ENCODE measurements at regions not wholly inside any gene's neighbourhood (a gene's known extent, or its start where the extent isn't known, plus 50 kb on each side); places are given as distances from the start of the nearest gene placed in this dataset.

- no peak for DNase-seq (ENCODE audit: low read depth)
- no peak overlapping the region for H3K4me3 ChIP-seq (ENCODE audit: low read depth, low read length)
- TF ChIP-seq, protein P1, sequence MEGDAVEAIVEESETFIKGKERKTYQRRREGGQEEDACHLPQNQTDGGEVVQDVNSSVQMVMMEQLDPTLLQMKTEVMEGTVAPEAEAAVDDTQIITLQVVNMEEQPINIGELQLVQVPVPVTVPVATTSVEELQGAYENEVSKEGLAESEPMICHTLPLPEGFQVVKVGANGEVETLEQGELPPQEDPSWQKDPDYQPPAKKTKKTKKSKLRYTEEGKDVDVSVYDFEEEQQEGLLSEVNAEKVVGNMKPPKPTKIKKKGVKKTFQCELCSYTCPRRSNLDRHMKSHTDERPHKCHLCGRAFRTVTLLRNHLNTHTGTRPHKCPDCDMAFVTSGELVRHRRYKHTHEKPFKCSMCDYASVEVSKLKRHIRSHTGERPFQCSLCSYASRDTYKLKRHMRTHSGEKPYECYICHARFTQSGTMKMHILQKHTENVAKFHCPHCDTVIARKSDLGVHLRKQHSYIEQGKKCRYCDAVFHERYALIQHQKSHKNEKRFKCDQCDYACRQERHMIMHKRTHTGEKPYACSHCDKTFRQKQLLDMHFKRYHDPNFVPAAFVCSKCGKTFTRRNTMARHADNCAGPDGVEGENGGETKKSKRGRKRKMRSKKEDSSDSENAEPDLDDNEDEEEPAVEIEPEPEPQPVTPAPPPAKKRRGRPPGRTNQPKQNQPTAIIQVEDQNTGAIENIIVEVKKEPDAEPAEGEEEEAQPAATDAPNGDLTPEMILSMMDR (IDR thresholded peaks at IDR 0.05; ENCODE audit: insufficient read depth, low read depth, low read length), result no peak
These were observed 78.0 kb upstream of the C1GALT1 start for GRCh38 chr7:7104314-7104698.

DNA sequence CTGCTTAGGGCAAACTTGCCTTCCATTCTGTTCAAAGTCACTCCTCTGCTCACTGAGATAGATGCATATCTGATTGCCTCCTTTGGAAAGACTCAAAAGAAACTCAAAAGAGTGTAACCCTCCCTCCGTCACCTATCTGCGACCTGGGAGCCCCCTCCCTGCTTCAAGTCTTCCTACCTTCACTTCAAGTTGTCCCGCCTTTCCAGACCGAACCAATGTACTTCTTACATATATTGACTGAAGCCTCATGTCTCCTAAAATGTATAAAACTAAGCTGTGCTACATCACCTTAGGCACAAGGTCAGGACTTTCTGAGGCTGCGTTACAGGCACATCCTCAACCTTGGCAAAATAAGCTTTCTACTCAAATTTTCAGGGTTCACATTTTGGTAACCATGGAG is 77.4 kb upstream of the C1GALT1 start:
- no peak overlapping the region for H3K4me3 ChIP-seq (ENCODE audit: low read depth, low read length)

GRCh38 chr7:7105800-7106582 is 76.4 kb upstream of the C1GALT1 start:
- no peak overlapping the region for H3K4me3 ChIP-seq (ENCODE audit: low read depth, low read length)
- TF ChIP-seq, protein P1 (IDR thresholded peaks at IDR 0.05; ENCODE audit: insufficient read depth, low read depth, low read length), result no peak
- DNase-seq (ENCODE audit: low read depth), result no peak

More for the DNA sequence above, 77.4 kb upstream of the C1GALT1 start:
- DNase-seq (ENCODE audit: low read depth), result no peak
- TF ChIP-seq, protein P1 (IDR thresholded peaks at IDR 0.05; ENCODE audit: insufficient read depth, low read depth, low read length), result no peak

DNA sequence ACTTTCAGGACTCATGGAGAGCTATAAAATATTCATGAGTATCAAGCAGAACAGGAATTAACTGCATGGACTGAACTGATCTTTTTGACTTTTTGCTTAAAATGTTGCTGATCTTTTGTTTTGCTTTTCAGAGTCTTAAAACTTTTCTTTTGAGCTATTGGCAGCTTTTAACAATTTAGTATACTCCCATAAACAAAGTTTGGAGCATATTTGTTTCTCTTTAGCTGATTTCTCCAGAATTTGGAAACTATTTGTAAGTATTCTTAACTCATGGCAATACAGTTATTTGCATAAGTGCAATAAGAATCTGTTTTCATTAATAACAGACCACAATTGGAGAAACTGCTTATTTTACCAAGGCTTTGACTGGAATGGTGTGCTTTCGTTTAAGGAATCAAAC is 73.4 kb upstream of the C1GALT1 start:
- no peak for DNase-seq (ENCODE audit: low read depth)
- TF ChIP-seq, protein P1 (IDR thresholded peaks at IDR 0.05; ENCODE audit: insufficient read depth, low read depth, low read length), result no peak
- H3K4me3 ChIP-seq (ENCODE audit: low read depth, low read length), result no peak overlapping the region

GRCh38 chr7:7109934-7110333 is 72.4 kb upstream of the C1GALT1 start:
- TF ChIP-seq, protein P1 (IDR thresholded peaks at IDR 0.05; ENCODE audit: insufficient read depth, low read depth, low read length), result no peak
- no peak for DNase-seq (ENCODE audit: low read depth)

DNA sequence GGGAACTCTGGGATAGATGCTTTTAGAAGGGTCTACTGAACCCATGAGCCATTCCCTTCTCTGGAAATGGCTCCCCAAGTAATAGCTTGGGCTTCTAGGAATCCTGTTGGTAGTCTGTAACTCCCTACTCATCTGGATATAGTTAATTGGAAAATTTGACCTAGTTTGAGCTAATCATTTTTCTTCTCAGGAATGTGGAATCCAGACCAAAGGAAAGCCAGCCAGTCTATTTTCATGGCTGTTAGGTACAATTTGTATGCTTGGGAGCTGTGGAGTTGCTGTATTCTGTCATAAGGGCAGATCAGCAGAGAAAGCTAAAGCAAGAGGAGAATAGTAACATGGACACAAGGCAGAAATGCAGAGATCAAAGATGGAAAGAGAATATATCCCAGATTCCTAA is 71.6 kb upstream of the C1GALT1 start:
- H3K4me3 ChIP-seq (ENCODE audit: low read depth, low read length), result no peak overlapping the region
- TF ChIP-seq, protein P1 (IDR thresholded peaks at IDR 0.05; ENCODE audit: insufficient read depth, low read depth, low read length), result no peak
- DNase-seq (ENCODE audit: low read depth), result no peak

More at GRCh38 chr7:7109934-7110333, 72.4 kb upstream of the C1GALT1 start:
- H3K4me3 ChIP-seq (ENCODE audit: low read depth, low read length), result no peak overlapping the region

GRCh38 chr7:7112868-7113267 is 69.5 kb upstream of the C1GALT1 start:
- DNase-seq (ENCODE audit: low read depth), result no peak
- TF ChIP-seq, protein P1 (IDR thresholded peaks at IDR 0.05; ENCODE audit: insufficient read depth, low read depth, low read length), result no peak
- no peak overlapping the region for H3K4me3 ChIP-seq (ENCODE audit: low read depth, low read length)
